ENCODE measurements at regions not wholly inside any gene's neighbourhood (a gene's known extent, or its start where the extent isn't known, plus 50 kb on each side); places are given as distances from the start of the nearest gene placed in this dataset.

GRCh38 chr11:112778091-112778876 is 182.9 kb upstream of the NCAM1 start:
- TF ChIP-seq CTCF (IDR thresholded peaks at IDR 0.05; ENCODE audit: low read depth, low read length) (no peak), EZH2phosphoT487 (IDR thresholded peaks at IDR 0.05; ENCODE audit: low read depth) (no peak)

Data from OCI-LY3 (cell line).